BE2C (cell line): ENCODE measurements at regions not wholly inside any gene's neighbourhood (a gene's known extent, or its start where the extent isn't known, plus 50 kb on each side); places are given as distances from the start of the nearest gene placed in this dataset.
"Not testable (repeated sequence)": the region's sequence is repeated elsewhere in the genome, so short reads cannot be mapped to it uniquely, and the experiment has no call there.

Experiments used
- DNase-seq: peaks from one replicate; pipeline ENCODE4 v3.0.0-alpha.2; 2020
- H3K27me3 ChIP-seq: fragments of 250-450 bp; sonication (Bioruptor Pico); 2 replicates; pipeline ENCODE4 v1.5.1; 2020; ENCODE audit warnings: mild to moderate bottlenecking
- H3K36me3 ChIP-seq: fragments of 250-450 bp; sonication (Bioruptor Pico); 2 replicates; pipeline ENCODE4 v1.5.1; 2020; ENCODE audit warnings: mild to moderate bottlenecking
- H3K4me1 ChIP-seq: fragments of 250-450 bp; sonication (Bioruptor Pico); 2 replicates; pipeline ENCODE4 v1.5.1; 2020
- H3K4me3 ChIP-seq: 2 replicates; pipeline ENCODE4 v1.5.1; 2011; ENCODE audit warnings: low read depth, low read length
- H3K9me3 ChIP-seq: fragments of 250-450 bp; sonication (Bioruptor Pico); 2 replicates; pipeline ENCODE4 v1.5.1; 2020
- CTCF ChIP-seq: IDR thresholded peaks from 2 replicates; pipeline ENCODE4 v1.5.1; 2012; ENCODE audit warnings: mild to moderate bottlenecking, low read depth, low read length

- no peak for DNase-seq
- Histone ChIP-seq H3K27me3 (no peaks in the 10 kb centered on the region), H3K4me3 (no peak overlapping the region), H3K9me3 (no peaks in the 10 kb centered on the region), H3K4me1 (no peaks in the 10 kb centered on the region), H3K36me3 (no peaks in the 10 kb centered on the region)
- TF ChIP-seq CTCF, result no peak
Measured at GRCh38 chr13:80706164-80706471, 365.2 kb upstream of the SPRY2 start.

- DNase-seq, result no peak
- TF ChIP-seq CTCF, result no peak
- no peaks in the 10 kb centered on the region for H3K36me3 ChIP-seq
Measured at GRCh38 chr13:80705371-80706163, 364.6 kb upstream of the SPRY2 start.

GRCh38 chr13:80704369-80704768, 363.4 kb upstream of the SPRY2 start:
- no peak overlapping the region for H3K4me3 ChIP-seq
- H3K4me1 ChIP-seq, result no peaks in the 10 kb centered on the region
- DNase-seq, result no peak
- TF ChIP-seq CTCF, result no peak
- no peaks in the 10 kb centered on the region for H3K36me3 ChIP-seq
- H3K27me3 ChIP-seq, result no peaks in the 10 kb centered on the region
- no peaks in the 10 kb centered on the region for H3K9me3 ChIP-seq

More at GRCh38 chr13:80705371-80706163, 364.6 kb upstream of the SPRY2 start:
- no peaks in the 10 kb centered on the region for H3K9me3 ChIP-seq
- no peaks in the 10 kb centered on the region for H3K27me3 ChIP-seq
- H3K4me3 ChIP-seq, result no peak overlapping the region
- no peaks in the 10 kb centered on the region for H3K4me1 ChIP-seq

GRCh38 chr13:80695841-80696240, 354.9 kb upstream of the SPRY2 start:
- Histone ChIP-seq H3K9me3 (no peaks in the 10 kb centered on the region), H3K36me3 (no peaks in the 10 kb centered on the region), H3K4me3 (no peak overlapping the region), H3K27me3 (no peaks in the 10 kb centered on the region), H3K4me1 (no peaks in the 10 kb centered on the region)
- no peak for TF ChIP-seq CTCF
- no peak for DNase-seq

GRCh38 chr13:80691814-80692213, 350.9 kb upstream of the SPRY2 start:
- DNase-seq, H3K27me3 ChIP-seq, H3K4me1 ChIP-seq, H3K9me3 ChIP-seq, H3K4me3 ChIP-seq, H3K36me3 ChIP-seq: not testable (repeated sequence)

- Histone ChIP-seq H3K9me3 (no peaks in the 10 kb centered on the region), H3K4me1 (no peaks in the 10 kb centered on the region), H3K4me3 (no peak overlapping the region), H3K36me3 (no peaks in the 10 kb centered on the region), H3K27me3 (no peaks in the 10 kb centered on the region)
- TF ChIP-seq CTCF, result no peak
- DNase-seq, result no peak
Measured at GRCh38 chr13:80690208-80690607, 349.3 kb upstream of the SPRY2 start.

GRCh38 chr13:80688593-80688992, 347.7 kb upstream of the SPRY2 start:
- H3K9me3 ChIP-seq, result no peaks in the 10 kb centered on the region
- no peak for DNase-seq
- H3K36me3 ChIP-seq, result no peaks in the 10 kb centered on the region
- no peak for TF ChIP-seq CTCF
- H3K4me3 ChIP-seq, result no peak overlapping the region
- H3K4me1 ChIP-seq, result peaks cover 5% of the 10 kb centered on the region; the same call in 1 of the 2 replicates
- H3K27me3 ChIP-seq, result no peaks in the 10 kb centered on the region
